NCI-H2227 (cell line): ENCODE measurements at regions not wholly inside any gene's neighbourhood (a gene's known extent, or its start where the extent isn't known, plus 50 kb on each side); places are given as distances from the start of the nearest gene placed in this dataset.
"Not testable (repeated sequence)": the region's sequence is repeated elsewhere in the genome, so short reads cannot be mapped to it uniquely, and the experiment has no call there.

Experiments used
- DNase-seq: peaks from one replicate; lab custom pipeline; 2025; ENCODE audit not compliant: unreplicated experiment; lab: John Stamatoyannopoulos, UW

- no peak for DNase-seq
Measured at GRCh38 chr7:155227788-155228458, 69.8 kb upstream of the INSIG1 start.

- no peak for DNase-seq
Measured at GRCh38 chr7:155228459-155228845, 69.2 kb upstream of the INSIG1 start.

- DNase-seq, result no peak
Measured at GRCh38 chr7:155228894-155229293, 68.8 kb upstream of the INSIG1 start.

- DNase-seq, result no peak
Measured at GRCh38 chr7:155229548-155230168, 68.0 kb upstream of the INSIG1 start.

- no peak for DNase-seq
Measured at GRCh38 chr7:155230169-155230593, 67.5 kb upstream of the INSIG1 start.

- DNase-seq, result no peak
Measured at GRCh38 chr7:155231241-155231800, 66.4 kb upstream of the INSIG1 start.

GRCh38 chr7:155231941-155232340 lies 65.7 kb upstream of the INSIG1 start:
- no peak for DNase-seq

GRCh38 chr7:155232911-155233310 lies 64.8 kb upstream of the INSIG1 start:
- DNase-seq, result no peak

GRCh38 chr7:155233311-155234157 lies 64.1 kb upstream of the INSIG1 start:
- no peak for DNase-seq

- DNase-seq, result no peak
Measured at GRCh38 chr7:155234158-155234492, 63.6 kb upstream of the INSIG1 start.

GRCh38 chr7:155234950-155235789 lies 62.5 kb upstream of the INSIG1 start:
- DNase-seq, result no peak

GRCh38 chr7:155236386-155236785 lies 61.3 kb upstream of the INSIG1 start:
- no peak for DNase-seq

- DNase-seq, result no peak
Measured at GRCh38 chr7:155237297-155237696, 60.4 kb upstream of the INSIG1 start.

GRCh38 chr7:155237730-155238129 lies 59.9 kb upstream of the INSIG1 start:
- DNase-seq, result no peak

GRCh38 chr7:155239431-155240087 lies 58.1 kb upstream of the INSIG1 start:
- DNase-seq, result not testable (repeated sequence)

GRCh38 chr7:155244675-155245074 lies 53.0 kb upstream of the INSIG1 start:
- DNase-seq, result no peak

GRCh38 chr7:155247479-155248365 lies 50.0 kb upstream of the INSIG1 start:
- DNase-seq, result no peak
